WERI-Rb-1 (cell line): ENCODE measurements at regions not wholly inside any gene's neighbourhood (a gene's known extent, or its start where the extent isn't known, plus 50 kb on each side); places are given as distances from the start of the nearest gene placed in this dataset.

Experiments
- DNase-seq: peaks from one replicate; pipeline ENCODE4 v3.0.0-alpha.2; 2020
- H3K27ac ChIP-seq: fragments of 250-450 bp; sonication (Bioruptor Pico); 2 replicates; pipeline ENCODE4 v1.5.1; 2020; ENCODE audit warnings: mild to moderate bottlenecking, moderate library complexity
- H3K27me3 ChIP-seq: fragments of 250-450 bp; sonication (Bioruptor Pico); 2 replicates; pipeline ENCODE4 v1.5.1; 2021; ENCODE audit warnings: mild to moderate bottlenecking, low read depth, moderate library complexity; ENCODE audit not compliant: insufficient read depth, severe bottlenecking
- H3K36me3 ChIP-seq: fragments of 250-450 bp; sonication (Bioruptor Pico); 2 replicates; pipeline ENCODE4 v1.5.1; 2020; ENCODE audit warnings: mild to moderate bottlenecking, moderate library complexity
- H3K4me3 ChIP-seq: 2 replicates; pipeline ENCODE4 v1.5.1; 2011; ENCODE audit warnings: low read depth, mild to moderate bottlenecking, control low read depth, low read length
- H3K9me3 ChIP-seq: fragments of 250-450 bp; sonication (Bioruptor Pico); 2 replicates; pipeline ENCODE4 v1.5.1; 2021; ENCODE audit warnings: mild to moderate bottlenecking, moderate library complexity; ENCODE audit not compliant: severe bottlenecking
- TF ChIP-seq, protein P1 (sequence below): IDR thresholded peaks from 2 replicates; pipeline ENCODE4 v1.5.1; 2011; ENCODE audit warnings: low read depth, mild to moderate bottlenecking, control low read depth, inconsistent platforms, low read length

DNA sequence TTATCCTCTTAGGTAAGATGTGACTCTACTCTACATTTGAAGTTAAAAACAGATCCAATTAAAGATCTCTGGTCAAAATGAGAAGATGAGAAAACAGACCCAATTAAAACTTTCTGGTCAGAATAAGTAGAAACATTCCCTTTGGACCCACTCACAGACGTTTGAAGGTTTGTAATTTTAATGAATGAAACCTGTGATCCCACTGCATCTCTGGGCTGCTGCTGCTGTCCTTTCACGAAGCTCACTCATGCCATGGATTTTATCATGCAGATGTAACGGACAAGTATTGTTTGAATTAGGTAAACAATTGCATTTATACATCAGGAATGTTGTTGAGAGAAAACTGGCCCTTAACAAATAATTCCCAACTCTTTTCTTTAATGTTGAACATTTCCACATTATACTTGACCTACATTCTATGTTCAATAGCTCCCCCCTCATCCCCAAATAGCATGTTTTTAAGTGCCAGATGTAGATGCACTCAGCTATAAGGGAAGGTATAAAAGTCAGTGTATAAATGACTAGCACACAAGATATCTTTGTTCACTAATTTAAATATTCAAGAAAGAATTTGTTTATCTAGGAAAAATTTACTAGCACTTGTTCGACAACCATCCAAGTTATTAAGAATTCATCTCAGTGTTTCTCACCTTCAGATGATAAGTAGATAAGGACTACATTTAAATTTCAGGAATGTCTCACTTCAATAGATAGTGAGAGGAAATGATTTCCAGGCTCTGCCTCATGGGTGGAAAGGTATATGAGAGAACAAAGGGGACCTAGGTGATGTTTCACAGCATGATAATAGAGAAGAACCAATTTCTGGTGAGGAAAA is 202.3 kb upstream of the LMNTD1 start:
- no peak for DNase-seq
- Histone ChIP-seq H3K9me3 (no peaks in the 10 kb centered on the region), H3K27me3 (no peaks in the 10 kb centered on the region), H3K27ac (no peak overlapping the region), H3K4me3 (no peak overlapping the region), H3K36me3 (no peaks in the 10 kb centered on the region)
- TF ChIP-seq, protein P1, sequence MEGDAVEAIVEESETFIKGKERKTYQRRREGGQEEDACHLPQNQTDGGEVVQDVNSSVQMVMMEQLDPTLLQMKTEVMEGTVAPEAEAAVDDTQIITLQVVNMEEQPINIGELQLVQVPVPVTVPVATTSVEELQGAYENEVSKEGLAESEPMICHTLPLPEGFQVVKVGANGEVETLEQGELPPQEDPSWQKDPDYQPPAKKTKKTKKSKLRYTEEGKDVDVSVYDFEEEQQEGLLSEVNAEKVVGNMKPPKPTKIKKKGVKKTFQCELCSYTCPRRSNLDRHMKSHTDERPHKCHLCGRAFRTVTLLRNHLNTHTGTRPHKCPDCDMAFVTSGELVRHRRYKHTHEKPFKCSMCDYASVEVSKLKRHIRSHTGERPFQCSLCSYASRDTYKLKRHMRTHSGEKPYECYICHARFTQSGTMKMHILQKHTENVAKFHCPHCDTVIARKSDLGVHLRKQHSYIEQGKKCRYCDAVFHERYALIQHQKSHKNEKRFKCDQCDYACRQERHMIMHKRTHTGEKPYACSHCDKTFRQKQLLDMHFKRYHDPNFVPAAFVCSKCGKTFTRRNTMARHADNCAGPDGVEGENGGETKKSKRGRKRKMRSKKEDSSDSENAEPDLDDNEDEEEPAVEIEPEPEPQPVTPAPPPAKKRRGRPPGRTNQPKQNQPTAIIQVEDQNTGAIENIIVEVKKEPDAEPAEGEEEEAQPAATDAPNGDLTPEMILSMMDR: no peak

DNA sequence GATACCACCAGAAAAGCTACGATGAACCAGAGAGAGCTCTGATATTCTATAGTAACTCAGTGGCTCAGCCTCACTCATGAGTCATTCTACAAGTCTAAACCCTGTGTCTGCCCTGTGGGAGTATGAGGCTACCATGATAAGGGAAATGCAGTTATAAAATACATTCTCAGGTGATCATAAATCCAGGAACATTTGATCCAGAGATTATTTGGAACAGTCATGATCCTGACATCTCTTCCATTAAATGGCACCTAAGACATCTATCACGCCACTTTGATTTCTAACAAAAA is 202.6 kb upstream of the RASSF8 start:
- Histone ChIP-seq H3K4me3 (no peak overlapping the region), H3K9me3 (no peaks in the 10 kb centered on the region), H3K27me3 (no peaks in the 10 kb centered on the region), H3K36me3 (no peaks in the 10 kb centered on the region), H3K27ac (no peak overlapping the region)
- TF ChIP-seq, protein P1: no peak
- DNase-seq: no peak

DNA sequence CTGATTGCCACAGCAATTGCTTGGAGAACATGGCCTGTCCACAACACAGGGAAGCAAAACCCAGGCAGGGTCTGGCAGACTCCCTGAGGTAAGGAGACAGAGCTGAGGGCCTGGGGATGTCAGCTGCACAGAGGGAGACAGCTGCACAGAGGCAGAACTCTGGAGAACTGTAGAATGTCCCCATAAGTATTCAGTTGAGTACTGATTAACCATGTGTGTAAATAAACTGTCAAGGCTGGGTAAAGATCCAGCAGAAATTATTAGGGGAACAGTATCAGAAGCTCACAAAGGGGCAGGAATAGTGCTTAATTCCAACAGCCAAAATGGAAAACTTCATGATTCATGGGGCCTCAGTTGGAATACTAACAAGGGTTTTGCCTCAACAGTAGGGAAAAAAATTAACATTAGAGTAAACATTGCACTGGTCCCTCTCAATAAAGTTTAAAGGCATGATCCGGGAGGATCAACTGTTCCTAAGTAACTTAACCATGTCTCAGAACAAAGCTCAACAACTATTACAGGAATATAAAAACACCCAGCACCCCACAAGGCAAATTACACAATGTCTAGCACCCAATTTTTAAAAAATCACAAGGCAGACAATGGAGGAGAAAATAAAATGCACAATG is 201.3 kb upstream of the RASSF8 start:
- Histone ChIP-seq H3K9me3 (no peaks in the 10 kb centered on the region), H3K36me3 (no peaks in the 10 kb centered on the region), H3K27ac (no peak overlapping the region), H3K4me3 (no peak overlapping the region), H3K27me3 (no peaks in the 10 kb centered on the region)
- no peak for DNase-seq
- TF ChIP-seq, protein P1: no peak

DNA sequence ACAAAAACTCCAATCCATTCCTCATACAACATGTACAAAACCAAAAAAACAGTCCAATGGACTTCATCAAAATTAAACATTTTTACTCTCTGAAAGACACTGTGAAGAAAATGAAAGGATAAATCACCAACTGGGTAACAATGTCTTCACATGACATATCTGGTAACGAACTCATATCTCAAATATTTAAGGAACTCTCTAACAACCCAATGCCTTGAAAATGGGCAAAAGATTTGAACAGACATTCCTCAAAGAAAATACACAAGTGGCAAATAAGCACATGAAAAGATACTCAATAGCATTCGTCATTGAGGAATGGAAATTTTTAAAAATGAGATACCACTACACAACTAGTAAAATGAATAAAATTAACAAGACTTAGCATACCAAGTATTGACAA is 198.7 kb upstream of the RASSF8 start:
- H3K27ac ChIP-seq: no peak overlapping the region
- TF ChIP-seq, protein P1: no peak
- no peaks in the 10 kb centered on the region for H3K27me3 ChIP-seq
- no peak for DNase-seq
- no peaks in the 10 kb centered on the region for H3K36me3 ChIP-seq
- no peak overlapping the region for H3K4me3 ChIP-seq
- H3K9me3 ChIP-seq: no peaks in the 10 kb centered on the region

DNA sequence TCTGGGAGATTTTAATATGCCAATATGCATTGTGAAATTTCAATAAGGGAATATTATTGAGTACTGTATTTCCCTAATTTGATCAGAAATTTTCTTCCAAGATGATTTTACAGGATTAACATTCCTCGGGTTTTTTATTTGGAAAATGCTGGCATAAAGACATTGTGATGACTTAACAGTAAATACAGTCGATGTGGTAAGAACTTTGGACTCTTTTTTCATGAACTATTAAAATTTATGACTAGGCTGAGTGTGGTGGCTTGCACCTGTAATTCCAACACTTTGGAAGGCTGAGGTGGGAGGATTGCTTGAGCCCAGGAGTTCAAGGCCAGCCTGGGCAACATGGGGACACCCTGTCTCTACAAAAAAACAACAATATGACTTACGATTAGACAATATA is 197.1 kb upstream of the RASSF8 start:
- DNase-seq: no peak
- Histone ChIP-seq H3K9me3 (no peaks in the 10 kb centered on the region), H3K4me3 (no peak overlapping the region), H3K27ac (no peak overlapping the region), H3K36me3 (no peaks in the 10 kb centered on the region), H3K27me3 (no peaks in the 10 kb centered on the region)
- TF ChIP-seq, protein P1: no peak
